B cell (primary cell): ENCODE measurements at regions not wholly inside any gene's neighbourhood (a gene's known extent, or its start where the extent isn't known, plus 50 kb on each side); places are given as distances from the start of the nearest gene placed in this dataset.
A peak's percentile ranks its signal among the peaks of the same experiment; 100 is the strongest.

Source experiments
- ATAC-seq: fragments of 200-7000 bp; cut with Tn5 transposase; one replicate; pipeline ENCODE4 v1.10.0; 2021; ENCODE audit warnings: low read depth, mild to moderate bottlenecking, moderate number of reproducible peaks, moderate library complexity
- CTCF ChIA-PET: fragments of 350-600 bp; sonication (Branson Sonifier 250); formaldehyde crosslinking; loops from one replicate; lab custom pipeline; 2021; ENCODE audit warnings: antibody characterized with exemption, inconsistent platforms; lab: Charles Lee
- POLR2A ChIA-PET: fragments of 350-600 bp; sonication (Branson Sonifier 250); formaldehyde crosslinking; loops from one replicate; lab custom pipeline; 2021; ENCODE audit warnings: antibody characterized with exemption; lab: Charles Lee
- DNase-seq: peaks from one replicate; pipeline ENCODE4 v3.0.0; 2013
- H2AFZ ChIP-seq: 2 replicates; pipeline ENCODE4 v1.6.1; 2012; ENCODE audit warnings: mild to moderate bottlenecking, low read depth, low read length; ENCODE audit not compliant: insufficient read depth, poor library complexity, severe bottlenecking
- H3K27ac ChIP-seq, 2 donors: 1 replicate in 1 of 2; 2 replicates in 1 of 2; pipeline ENCODE4 v1.5.1; 2012 to 2013; ENCODE audit warnings: low read length in 2 of 2, mild to moderate bottlenecking in 2 of 2, moderate library complexity in 1 of 2
- H3K27me3 ChIP-seq, 4 experiments: fragments of 200-600 bp in 1 of 4; sonication (generic) in 1 of 4; replicated peaks in 1 of 4; 1 replicate in 2 of 4; 2 replicates in 2 of 4; pipeline versions ENCODE4 v1.6.1 to v1.7.0; 2013 to 2016; ENCODE audit warnings: low read length in 3 of 4, mild to moderate bottlenecking in 2 of 4, mixed read lengths in 1 of 4, moderate library complexity in 1 of 4; ENCODE audit not compliant: insufficient read depth in 4 of 4, control insufficient read depth in 3 of 4; ENCODE audit errors: control extremely low read depth in 1 of 4
- H3K36me3 ChIP-seq, 2 experiments: replicated peaks in 1 of 2; 1 replicate in 1 of 2; 2 replicates in 1 of 2; pipeline versions ENCODE4 v1.6.1 to v1.7.1; 2013; ENCODE audit warnings: low read length in 1 of 2; ENCODE audit not compliant: insufficient read depth in 2 of 2, control insufficient read depth in 1 of 2; ENCODE audit errors: control extremely low read depth in 1 of 2, extremely low read depth in 1 of 2
- H3K4me1 ChIP-seq, 2 donors: fragments of 200-600 bp in 1 of 2; sonication (generic) in 1 of 2; 1 replicate in 1 of 2; 2 replicates in 1 of 2; pipeline versions ENCODE4 v1.5.1 to v1.6.1; 2013 to 2017; ENCODE audit warnings: low read length in 2 of 2; ENCODE audit not compliant: control insufficient read depth in 2 of 2, insufficient read depth in 2 of 2
- H3K4me2 ChIP-seq: replicated peaks from 2 replicates; pipeline ENCODE3; 2012; ENCODE audit warnings: mild to moderate bottlenecking, low read depth, low read length; ENCODE audit not compliant: poor library complexity, severe bottlenecking
- H3K4me3 ChIP-seq, 5 experiments: fragments of 200-600 bp in 1 of 5; sonication (generic) in 1 of 5; 1 replicate in 3 of 5; 2 replicates in 2 of 5; pipeline versions ENCODE4 v1.5.1 to v1.7.0; 2011 to 2016; ENCODE audit warnings: low read length in 4 of 5, mild to moderate bottlenecking in 4 of 5, low read depth in 2 of 5, control low read depth in 1 of 5, moderate library complexity in 1 of 5; ENCODE audit not compliant: insufficient read depth in 1 of 5; ENCODE audit errors: control extremely low read depth in 1 of 5, extremely low read depth in 1 of 5
- H3K79me2 ChIP-seq: fragments of 200-600 bp; sonication (generic); one replicate; pipeline ENCODE4 v1.6.0; 2016; ENCODE audit warnings: low read length; ENCODE audit not compliant: control insufficient read depth, insufficient read depth
- H3K9ac ChIP-seq: fragments of 200-600 bp; sonication (generic); 2 replicates; pipeline ENCODE4 v1.6.1; 2017; ENCODE audit warnings: mild to moderate bottlenecking, low read length, moderate library complexity
- H3K9me3 ChIP-seq, 3 donors: one replicate each; pipeline versions ENCODE4 v1.6.1 to v1.7.1; 2013; ENCODE audit warnings: low read length in 2 of 3; ENCODE audit not compliant: control insufficient read depth in 2 of 3, insufficient read depth in 1 of 3; ENCODE audit errors: control extremely low read depth in 1 of 3
- H4K20me1 ChIP-seq: 2 replicates; pipeline ENCODE4 v1.6.0; 2012; ENCODE audit warnings: mild to moderate bottlenecking, low read length; ENCODE audit not compliant: insufficient read depth, control insufficient read depth, poor library complexity, severe bottlenecking
- H3K27ac Mint-ChIP-seq: one replicate; pipeline ENCODE4 v1.8.0; 2021; ENCODE audit warnings: mixed read lengths
- H3K27me3 Mint-ChIP-seq: one replicate; pipeline ENCODE4 v1.8.0; 2021; ENCODE audit warnings: mixed read lengths
- H3K4me1 Mint-ChIP-seq: one replicate; pipeline ENCODE4 v1.8.0; 2021; ENCODE audit warnings: mixed read lengths
- H3K4me3 Mint-ChIP-seq: one replicate; pipeline ENCODE4 v1.8.0; 2021; ENCODE audit warnings: mixed read lengths
- H3K9me3 Mint-ChIP-seq: one replicate; pipeline ENCODE4 v1.8.0; 2022; ENCODE audit warnings: mixed read lengths; ENCODE audit not compliant: insufficient read depth
- EZH2 ChIP-seq: IDR thresholded peaks from 2 replicates; pipeline ENCODE4 v1.6.1; 2012; ENCODE audit warnings: borderline replicate concordance, low read depth, mild to moderate bottlenecking, moderate library complexity, low read length; ENCODE audit not compliant: insufficient read depth, poor library complexity, severe bottlenecking
- WGBS: methylation state at CpG from one replicate; pipeline ENCODE4 v1.1.5; 2013; ENCODE audit warnings: missing lambda C conversion rate; ENCODE audit not compliant: insufficient coverage; 5-methylcytosine and 5-hydroxymethylcytosine counted together
- intact Hi-C: fragments of 100-400 bp; cut with micrococcal nuclease; formaldehyde crosslinking; loops from one replicate; pipeline ENCODE4 v1.10.0; 2022
- TF ChIP-seq, protein P1 (sequence below): fragments of 200-600 bp; IDR thresholded peaks from one replicate; pipeline ENCODE4 v1.8.0; 2022; ENCODE audit warnings: antibody characterized with exemption, mild to moderate bottlenecking

DNA sequence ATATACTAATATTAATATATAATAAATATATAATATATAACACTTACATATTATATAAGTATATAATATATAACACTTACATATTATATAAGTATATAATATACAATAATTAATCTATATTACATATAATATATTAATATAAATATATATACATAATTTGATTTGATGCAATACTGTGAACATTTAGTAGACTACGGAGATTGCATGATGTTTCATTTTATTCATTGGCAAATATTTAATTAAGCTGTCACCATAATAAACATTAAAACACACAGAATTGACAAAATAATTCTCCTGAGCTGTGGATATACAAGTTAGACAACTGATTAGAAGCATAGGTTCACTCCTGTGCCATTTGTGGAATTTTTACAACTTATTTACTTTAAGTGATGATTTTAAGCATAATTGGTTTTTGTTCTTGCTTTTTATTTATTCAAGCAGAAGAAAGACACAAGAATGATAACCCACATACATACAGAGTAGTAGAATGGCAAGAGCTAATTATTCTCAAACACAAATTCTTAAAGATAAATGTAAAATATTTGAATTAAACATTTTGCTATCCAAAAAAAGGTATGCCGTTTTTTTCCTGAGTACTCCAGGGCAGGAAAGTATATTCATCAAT lies 65.8 kb upstream of the TOP3B start:
- H3K36me3 ChIP-seq: no peaks in the 10 kb centered on the region
- peaks cover 16 to 23% of the 10 kb centered on the region in 2 donors for H3K4me1 ChIP-seq
- H3K9ac ChIP-seq: no peak overlapping the region
- Mint-ChIP-seq H3K4me3 (no peak overlapping the region), H3K9me3 (no peaks in the 10 kb centered on the region), H3K27ac (no peak overlapping the region), H3K4me1 (peaks cover 38% of the 10 kb centered on the region), H3K27me3 (no peaks in the 10 kb centered on the region)
- no peaks in the 10 kb centered on the region for H3K79me2 ChIP-seq
- no peak overlapping the region for H3K4me2 ChIP-seq
- intact Hi-C loops: no loop called here
- no peak for ATAC-seq
- no peak overlapping the region for H2AFZ ChIP-seq
- POLR2A ChIA-PET: no interaction called here
- no peak for TF ChIP-seq EZH2
- TF ChIP-seq, protein P1, sequence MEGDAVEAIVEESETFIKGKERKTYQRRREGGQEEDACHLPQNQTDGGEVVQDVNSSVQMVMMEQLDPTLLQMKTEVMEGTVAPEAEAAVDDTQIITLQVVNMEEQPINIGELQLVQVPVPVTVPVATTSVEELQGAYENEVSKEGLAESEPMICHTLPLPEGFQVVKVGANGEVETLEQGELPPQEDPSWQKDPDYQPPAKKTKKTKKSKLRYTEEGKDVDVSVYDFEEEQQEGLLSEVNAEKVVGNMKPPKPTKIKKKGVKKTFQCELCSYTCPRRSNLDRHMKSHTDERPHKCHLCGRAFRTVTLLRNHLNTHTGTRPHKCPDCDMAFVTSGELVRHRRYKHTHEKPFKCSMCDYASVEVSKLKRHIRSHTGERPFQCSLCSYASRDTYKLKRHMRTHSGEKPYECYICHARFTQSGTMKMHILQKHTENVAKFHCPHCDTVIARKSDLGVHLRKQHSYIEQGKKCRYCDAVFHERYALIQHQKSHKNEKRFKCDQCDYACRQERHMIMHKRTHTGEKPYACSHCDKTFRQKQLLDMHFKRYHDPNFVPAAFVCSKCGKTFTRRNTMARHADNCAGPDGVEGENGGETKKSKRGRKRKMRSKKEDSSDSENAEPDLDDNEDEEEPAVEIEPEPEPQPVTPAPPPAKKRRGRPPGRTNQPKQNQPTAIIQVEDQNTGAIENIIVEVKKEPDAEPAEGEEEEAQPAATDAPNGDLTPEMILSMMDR: no peak
- no CpG with 5 or more reads among the region's 2 CpGs for WGBS
- CTCF ChIA-PET: no interaction called here
- no peak overlapping the region for H3K27ac ChIP-seq
- H3K27me3 ChIP-seq: no peaks in the 10 kb centered on the region
- peaks cover 0 to 3% (median 0%) of the 10 kb centered on the region in 3 donors for H3K9me3 ChIP-seq
- DNase-seq: no peak
- no peak overlapping the region for H3K4me3 ChIP-seq
- H4K20me1 ChIP-seq: no peaks in the 10 kb centered on the region

DNA sequence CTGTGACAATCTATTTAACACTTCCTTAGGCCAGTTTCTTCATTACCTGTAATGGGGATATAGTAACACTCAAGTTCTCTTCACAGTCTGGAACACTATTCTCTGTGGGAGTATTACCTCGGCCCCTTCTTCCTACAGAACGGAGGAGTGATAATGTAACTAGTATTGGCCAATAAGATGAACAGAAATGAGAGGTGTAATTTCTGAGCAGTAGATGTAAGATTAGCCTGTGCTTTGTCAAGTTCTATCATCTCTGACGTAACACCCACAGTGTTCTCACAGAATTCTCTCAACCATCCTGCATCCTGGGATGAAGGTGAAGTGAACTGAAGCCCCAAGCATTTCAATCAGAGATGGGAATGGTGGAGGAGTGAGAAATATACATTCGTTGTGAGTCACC lies 65.2 kb upstream of the TOP3B start:
- Mint-ChIP-seq H3K27me3 (no peaks in the 10 kb centered on the region), H3K4me3 (peak overlapping the region; percentile 18), H3K9me3 (no peaks in the 10 kb centered on the region), H3K27ac (peak overlapping the region; percentile 85), H3K4me1 (peaks cover 45% of the 10 kb centered on the region)
- Histone ChIP-seq H2AFZ (no peak overlapping the region), H3K79me2 (no peaks in the 10 kb centered on the region), H4K20me1 (no peaks in the 10 kb centered on the region), H3K9ac (no peak overlapping the region), H3K36me3 (no peaks in the 10 kb centered on the region), H3K4me3 (no peak overlapping the region), H3K4me1 (peaks cover 22 to 30% of the 10 kb centered on the region in 2 donors), H3K4me2 (no peak overlapping the region), H3K27ac (no peak overlapping the region), H3K9me3 (peaks cover 0 to 3% (median 0%) of the 10 kb centered on the region in 3 donors), H3K27me3 (no peaks in the 10 kb centered on the region)
- ChIA-PET CTCF (interaction anchor here (1.1 kb wide), 1 partner anchor 13 kb away, joined by 3 read pairs; no protein-coding TSS in a partner anchor), POLR2A (interaction anchor here (0.9 kb wide), 1 partner anchor 15 kb away, joined by 3 read pairs; no protein-coding TSS in a partner anchor)
- 60% methylated on average over 1 of the region's 4 CpGs for WGBS
- DNase-seq (no peak), ATAC-seq (no peak)
- TF ChIP-seq EZH2: no peak
- TF ChIP-seq, protein P1: no peak
- intact Hi-C loops: no loop called here
